ENCODE measurements at regions not wholly inside any gene's neighbourhood (a gene's known extent, or its start where the extent isn't known, plus 50 kb on each side); places are given as distances from the start of the nearest gene placed in this dataset.

DNA sequence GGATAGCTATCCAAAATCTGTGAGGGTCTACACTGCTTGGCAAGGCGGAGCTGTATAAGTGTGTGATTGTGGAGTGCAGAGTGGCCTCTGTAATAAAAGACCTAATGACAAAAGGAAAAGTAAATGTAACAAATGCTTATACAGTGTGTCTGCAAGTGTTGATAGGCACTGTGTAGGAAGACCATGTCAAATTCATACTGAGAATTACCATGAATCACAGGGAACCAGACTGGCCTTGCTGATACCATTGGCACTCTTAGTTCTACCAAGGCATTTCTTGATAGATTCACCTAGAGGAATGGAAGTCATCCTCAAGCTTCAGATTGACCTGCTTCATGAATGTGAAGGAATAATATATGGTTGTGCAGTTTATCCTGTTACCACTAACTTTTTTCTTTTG lies 58.8 kb downstream of the CYCS start:
- TF ChIP-seq, protein P1, sequence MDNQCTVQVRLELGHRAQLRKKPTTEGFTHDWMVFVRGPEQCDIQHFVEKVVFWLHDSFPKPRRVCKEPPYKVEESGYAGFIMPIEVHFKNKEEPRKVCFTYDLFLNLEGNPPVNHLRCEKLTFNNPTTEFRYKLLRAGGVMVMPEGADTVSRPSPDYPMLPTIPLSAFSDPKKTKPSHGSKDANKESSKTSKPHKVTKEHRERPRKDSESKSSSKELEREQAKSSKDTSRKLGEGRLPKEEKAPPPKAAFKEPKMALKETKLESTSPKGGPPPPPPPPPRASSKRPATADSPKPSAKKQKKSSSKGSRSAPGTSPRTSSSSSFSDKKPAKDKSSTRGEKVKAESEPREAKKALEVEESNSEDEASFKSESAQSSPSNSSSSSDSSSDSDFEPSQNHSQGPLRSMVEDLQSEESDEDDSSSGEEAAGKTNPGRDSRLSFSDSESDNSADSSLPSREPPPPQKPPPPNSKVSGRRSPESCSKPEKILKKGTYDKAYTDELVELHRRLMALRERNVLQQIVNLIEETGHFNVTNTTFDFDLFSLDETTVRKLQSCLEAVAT (IDR thresholded peaks at IDR 0.05) = no peak
- TF ChIP-seq, protein P2, sequence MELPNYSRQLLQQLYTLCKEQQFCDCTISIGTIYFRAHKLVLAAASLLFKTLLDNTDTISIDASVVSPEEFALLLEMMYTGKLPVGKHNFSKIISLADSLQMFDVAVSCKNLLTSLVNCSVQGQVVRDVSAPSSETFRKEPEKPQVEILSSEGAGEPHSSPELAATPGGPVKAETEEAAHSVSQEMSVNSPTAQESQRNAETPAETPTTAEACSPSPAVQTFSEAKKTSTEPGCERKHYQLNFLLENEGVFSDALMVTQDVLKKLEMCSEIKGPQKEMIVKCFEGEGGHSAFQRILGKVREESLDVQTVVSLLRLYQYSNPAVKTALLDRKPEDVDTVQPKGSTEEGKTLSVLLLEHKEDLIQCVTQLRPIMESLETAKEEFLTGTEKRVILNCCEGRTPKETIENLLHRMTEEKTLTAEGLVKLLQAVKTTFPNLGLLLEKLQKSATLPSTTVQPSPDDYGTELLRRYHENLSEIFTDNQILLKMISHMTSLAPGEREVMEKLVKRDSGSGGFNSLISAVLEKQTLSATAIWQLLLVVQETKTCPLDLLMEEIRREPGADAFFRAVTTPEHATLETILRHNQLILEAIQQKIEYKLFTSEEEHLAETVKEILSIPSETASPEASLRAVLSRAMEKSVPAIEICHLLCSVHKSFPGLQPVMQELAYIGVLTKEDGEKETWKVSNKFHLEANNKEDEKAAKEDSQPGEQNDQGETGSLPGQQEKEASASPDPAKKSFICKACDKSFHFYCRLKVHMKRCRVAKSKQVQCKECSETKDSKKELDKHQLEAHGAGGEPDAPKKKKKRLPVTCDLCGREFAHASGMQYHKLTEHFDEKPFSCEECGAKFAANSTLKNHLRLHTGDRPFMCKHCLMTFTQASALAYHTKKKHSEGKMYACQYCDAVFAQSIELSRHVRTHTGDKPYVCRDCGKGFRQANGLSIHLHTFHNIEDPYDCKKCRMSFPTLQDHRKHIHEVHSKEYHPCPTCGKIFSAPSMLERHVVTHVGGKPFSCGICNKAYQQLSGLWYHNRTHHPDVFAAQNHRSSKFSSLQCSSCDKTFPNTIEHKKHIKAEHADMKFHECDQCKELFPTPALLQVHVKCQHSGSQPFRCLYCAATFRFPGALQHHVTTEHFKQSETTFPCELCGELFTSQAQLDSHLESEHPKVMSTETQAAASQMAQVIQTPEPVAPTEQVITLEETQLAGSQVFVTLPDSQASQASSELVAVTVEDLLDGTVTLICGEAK (IDR thresholded peaks at IDR 0.05; ENCODE audit: borderline replicate concordance) = no peak
- TF ChIP-seq, protein P3, sequence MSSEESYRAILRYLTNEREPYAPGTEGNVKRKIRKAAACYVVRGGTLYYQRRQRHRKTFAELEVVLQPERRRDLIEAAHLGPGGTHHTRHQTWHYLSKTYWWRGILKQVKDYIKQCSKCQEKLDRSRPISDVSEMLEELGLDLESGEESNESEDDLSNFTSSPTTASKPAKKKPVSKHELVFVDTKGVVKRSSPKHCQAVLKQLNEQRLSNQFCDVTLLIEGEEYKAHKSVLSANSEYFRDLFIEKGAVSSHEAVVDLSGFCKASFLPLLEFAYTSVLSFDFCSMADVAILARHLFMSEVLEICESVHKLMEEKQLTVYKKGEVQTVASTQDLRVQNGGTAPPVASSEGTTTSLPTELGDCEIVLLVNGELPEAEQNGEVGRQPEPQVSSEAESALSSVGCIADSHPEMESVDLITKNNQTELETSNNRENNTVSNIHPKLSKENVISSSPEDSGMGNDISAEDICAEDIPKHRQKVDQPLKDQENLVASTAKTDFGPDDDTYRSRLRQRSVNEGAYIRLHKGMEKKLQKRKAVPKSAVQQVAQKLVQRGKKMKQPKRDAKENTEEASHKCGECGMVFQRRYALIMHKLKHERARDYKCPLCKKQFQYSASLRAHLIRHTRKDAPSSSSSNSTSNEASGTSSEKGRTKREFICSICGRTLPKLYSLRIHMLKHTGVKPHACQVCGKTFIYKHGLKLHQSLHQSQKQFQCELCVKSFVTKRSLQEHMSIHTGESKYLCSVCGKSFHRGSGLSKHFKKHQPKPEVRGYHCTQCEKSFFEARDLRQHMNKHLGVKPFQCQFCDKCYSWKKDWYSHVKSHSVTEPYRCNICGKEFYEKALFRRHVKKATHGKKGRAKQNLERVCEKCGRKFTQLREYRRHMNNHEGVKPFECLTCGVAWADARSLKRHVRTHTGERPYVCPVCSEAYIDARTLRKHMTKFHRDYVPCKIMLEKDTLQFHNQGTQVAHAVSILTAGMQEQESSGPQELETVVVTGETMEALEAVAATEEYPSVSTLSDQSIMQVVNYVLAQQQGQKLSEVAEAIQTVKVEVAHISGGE (CRISPR knock-in tag; IDR thresholded peaks at IDR 0.05) = no peak
